DMS79 (cell line): ENCODE measurements at regions not wholly inside any gene's neighbourhood (a gene's known extent, or its start where the extent isn't known, plus 50 kb on each side); places are given as distances from the start of the nearest gene placed in this dataset.

ENCODE experiments used
- DNase-seq: peaks from one replicate; lab custom pipeline; 2025; lab: John Stamatoyannopoulos, UW

- no peak for DNase-seq
These were observed 78.1 kb downstream of the ASB9 start for GRCh38 chrX:15191830-15192229.

GRCh38 chrX:15188039-15188438 is 81.8 kb downstream of the ASB9 start:
- DNase-seq = no peak

GRCh38 chrX:15177316-15177715 is 92.6 kb downstream of the ASB9 start:
- no peak for DNase-seq

GRCh38 chrX:15173411-15173810 is 96.5 kb downstream of the ASB9 start:
- no peak for DNase-seq

- no peak for DNase-seq
These were observed 99.0 kb downstream of the ASB9 start for GRCh38 chrX:15170927-15171326.

- no peak for DNase-seq
These were observed 102.1 kb downstream of the ASB9 start for GRCh38 chrX:15167826-15168225.

- peak; percentile 49 for DNase-seq
These were observed 104.1 kb downstream of the ASB9 start for GRCh38 chrX:15165832-15166231.

GRCh38 chrX:15163131-15163530 is 106.8 kb downstream of the ASB9 start:
- DNase-seq = no peak

GRCh38 chrX:15160558-15161095 is 109.3 kb downstream of the ASB9 start:
- DNase-seq = no peak

- no peak for DNase-seq
These were observed 111.0 kb downstream of the ASB9 start for GRCh38 chrX:15158736-15159406.

- DNase-seq = no peak
These were observed 111.5 kb downstream of the ASB9 start for GRCh38 chrX:15158350-15158735.

- no peak for DNase-seq
These were observed 112.3 kb downstream of the ASB9 start for GRCh38 chrX:15157624-15158023.

- DNase-seq = no peak
These were observed 118.4 kb downstream of the ASB9 start for GRCh38 chrX:15151267-15152186.

- no peak for DNase-seq
These were observed 119.3 kb downstream of the ASB9 start for GRCh38 chrX:15150586-15150985.

- DNase-seq = no peak
These were observed 123.4 kb downstream of the ASB9 start for GRCh38 chrX:15146515-15146914.

- no peak for DNase-seq
These were observed 126.1 kb downstream of the ASB9 start for GRCh38 chrX:15143825-15144121.

- DNase-seq = no peak
These were observed 126.6 kb downstream of the ASB9 start for GRCh38 chrX:15143050-15143824.

- no peak for DNase-seq
These were observed 127.7 kb downstream of the ASB9 start for GRCh38 chrX:15142084-15142715.

- no peak for DNase-seq
These were observed 133.1 kb downstream of the ASB9 start for GRCh38 chrX:15136795-15137194.

- no peak for DNase-seq
These were observed 140.5 kb downstream of the ASB9 start for GRCh38 chrX:15129412-15129811.

GRCh38 chrX:15128861-15129260 is 141.0 kb downstream of the ASB9 start:
- no peak for DNase-seq

- no peak for DNase-seq
These were observed 142.9 kb downstream of the ASB9 start for GRCh38 chrX:15127010-15127409.
